NCI-H1417 (cell line): ENCODE measurements at regions not wholly inside any gene's neighbourhood (a gene's known extent, or its start where the extent isn't known, plus 50 kb on each side); places are given as distances from the start of the nearest gene placed in this dataset.
"Not testable (repeated sequence)": the region's sequence is repeated elsewhere in the genome, so short reads cannot be mapped to it uniquely, and the experiment has no call there.

Experiments
- DNase-seq, 3 experiments: peaks; one replicate each; lab custom pipeline; 2025; lab: John Stamatoyannopoulos, UW

GRCh38 chr15:38614621-38615020 lies 50.0 kb upstream of the RASGRP1 start:
- no peak for DNase-seq

- DNase-seq: no peak
Measured at GRCh38 chr15:38617831-38618230, 53.2 kb upstream of the RASGRP1 start.

GRCh38 chr15:38618242-38618955 lies 53.8 kb upstream of the RASGRP1 start:
- DNase-seq: no peak

DNA sequence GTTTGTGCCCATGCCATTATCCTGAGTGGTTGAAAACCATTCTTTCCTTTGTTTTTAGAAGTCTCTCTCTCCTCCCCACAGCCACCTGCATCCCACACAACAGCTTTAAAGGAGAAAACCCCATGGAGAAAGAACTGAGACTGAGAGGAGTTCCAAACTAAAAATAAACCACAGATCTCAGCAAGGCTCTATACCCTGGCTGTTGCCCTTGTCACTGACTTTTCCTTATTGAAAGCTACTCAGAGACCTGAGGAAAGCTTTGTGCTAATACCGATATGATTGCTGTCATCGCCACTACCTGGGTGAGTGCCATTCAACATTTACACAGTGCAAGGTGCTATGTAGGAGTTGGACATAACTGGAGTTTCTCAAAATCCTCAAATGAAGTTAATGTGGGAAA lies 55.5 kb upstream of the RASGRP1 start:
- DNase-seq: no peak

GRCh38 chr15:38620851-38621594 lies 56.4 kb upstream of the RASGRP1 start:
- no peak for DNase-seq

DNA sequence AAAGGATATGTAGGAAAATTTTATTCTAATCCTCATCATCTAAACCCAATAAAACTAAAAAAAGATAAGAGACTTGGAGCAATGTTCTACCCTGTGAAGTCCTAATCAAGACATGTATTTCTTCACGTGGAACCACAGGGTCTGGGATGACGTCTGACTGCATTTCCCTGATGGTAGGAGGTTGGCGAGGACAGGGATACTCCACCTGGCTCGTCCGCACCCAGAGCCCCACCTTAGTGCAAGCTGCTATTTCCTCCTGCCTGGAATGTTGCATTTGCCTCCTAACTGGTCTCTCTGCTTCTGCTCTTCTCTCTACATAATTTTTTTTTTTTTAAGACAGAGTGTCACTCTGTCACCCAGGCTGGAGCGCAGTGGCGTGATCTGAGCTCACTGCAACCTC lies 57.7 kb upstream of the RASGRP1 start:
- DNase-seq: no peak

DNA sequence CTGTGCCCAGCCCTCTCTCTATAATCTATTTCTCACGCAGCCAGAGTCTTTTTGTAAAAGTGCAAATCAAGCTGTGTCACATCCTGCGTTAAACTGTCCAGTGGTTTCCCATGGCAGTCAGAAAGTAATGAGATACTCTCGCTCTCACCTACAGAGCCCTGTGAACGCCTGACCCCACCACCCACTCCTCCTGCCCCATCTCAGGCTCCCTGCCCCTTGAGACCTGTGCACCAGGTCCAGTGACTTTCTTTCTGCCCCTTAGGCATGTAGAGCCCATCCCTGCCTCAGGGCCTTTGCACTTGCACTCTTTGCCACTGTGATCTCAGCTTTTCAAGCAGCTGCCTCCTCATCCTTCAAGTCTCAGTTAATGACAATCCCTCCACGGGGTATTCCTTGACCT lies 58.3 kb upstream of the RASGRP1 start:
- DNase-seq: no peak

- DNase-seq: no peak
Measured at GRCh38 chr15:38623744-38624143, 59.1 kb upstream of the RASGRP1 start.

- DNase-seq: no peak
Measured at GRCh38 chr15:38624244-38625205, 59.9 kb upstream of the RASGRP1 start.

DNA sequence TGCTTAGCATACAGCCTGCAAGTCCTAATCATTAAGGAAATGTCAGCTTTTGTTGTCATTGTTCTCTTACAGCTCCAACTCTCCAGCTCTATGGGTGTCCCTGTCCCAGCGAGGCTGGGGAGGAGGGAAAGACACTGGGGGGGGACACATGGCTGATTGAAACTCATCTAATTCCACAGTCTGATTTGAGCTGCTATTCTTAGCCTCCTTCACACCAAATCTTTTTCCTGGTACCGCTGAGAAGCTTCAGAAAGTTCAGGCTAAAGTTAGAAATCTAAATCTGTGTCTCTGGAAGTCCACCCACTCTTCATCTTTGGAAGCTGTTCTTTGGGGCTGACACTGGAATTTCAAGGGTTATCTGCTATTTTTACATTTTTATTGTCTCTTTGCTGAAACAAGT lies 61.3 kb upstream of the RASGRP1 start:
- no peak for DNase-seq

GRCh38 chr15:38626443-38627050 lies 61.9 kb upstream of the RASGRP1 start:
- no peak for DNase-seq

- DNase-seq: no peak
Measured at GRCh38 chr15:38627689-38628277, 63.2 kb upstream of the RASGRP1 start.

GRCh38 chr15:38631119-38632075 lies 66.8 kb upstream of the RASGRP1 start:
- DNase-seq: no peak

DNA sequence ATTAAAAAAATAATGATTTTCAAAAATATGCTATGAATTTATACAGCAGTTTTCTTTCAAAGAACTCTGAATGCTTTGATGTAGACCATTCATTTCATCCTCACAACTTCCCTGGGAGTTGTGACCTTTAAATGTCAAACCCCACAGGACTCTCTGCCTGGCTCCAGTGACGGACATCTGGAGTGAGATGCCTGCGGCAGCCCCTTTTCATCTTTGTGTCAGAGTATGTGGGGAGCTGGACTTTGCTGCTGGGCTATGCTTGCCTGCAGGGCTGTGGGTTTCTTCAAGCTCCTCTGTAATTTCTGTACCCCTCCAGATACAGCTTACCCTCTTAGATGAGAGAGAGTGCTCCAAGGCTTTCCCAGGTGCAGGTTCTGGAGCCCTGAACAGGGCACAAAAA lies 70.6 kb upstream of the RASGRP1 start:
- no peak for DNase-seq

DNA sequence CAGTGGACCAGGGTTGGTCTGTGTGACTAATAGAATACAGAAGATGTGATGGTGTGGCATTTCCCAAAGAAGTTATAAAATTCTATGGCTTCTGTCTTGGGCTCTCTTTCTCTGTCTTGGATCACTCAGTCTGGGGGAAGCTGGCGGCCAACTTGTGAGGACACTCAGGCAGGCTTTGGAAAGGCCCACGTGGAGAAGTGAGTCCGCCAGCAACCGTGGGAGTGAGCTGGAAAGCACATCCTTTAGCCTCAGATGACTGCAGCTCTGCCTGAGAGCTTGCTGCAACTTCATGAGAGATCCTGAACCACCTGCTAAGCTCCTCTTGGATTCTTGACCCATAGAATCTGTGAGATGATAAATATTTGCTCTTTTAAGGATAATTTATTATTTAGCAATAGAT lies 72.0 kb upstream of the RASGRP1 start:
- no peak for DNase-seq

- DNase-seq: no peak
Measured at GRCh38 chr15:38638126-38638525, 73.5 kb upstream of the RASGRP1 start.

GRCh38 chr15:38638811-38639210 lies 74.2 kb upstream of the RASGRP1 start:
- DNase-seq: no peak

- DNase-seq: no peak
Measured at GRCh38 chr15:38642689-38643270, 78.2 kb upstream of the RASGRP1 start.

- not testable (repeated sequence) for DNase-seq
Measured at GRCh38 chr15:38644353-38644752, 79.7 kb upstream of the RASGRP1 start.

DNA sequence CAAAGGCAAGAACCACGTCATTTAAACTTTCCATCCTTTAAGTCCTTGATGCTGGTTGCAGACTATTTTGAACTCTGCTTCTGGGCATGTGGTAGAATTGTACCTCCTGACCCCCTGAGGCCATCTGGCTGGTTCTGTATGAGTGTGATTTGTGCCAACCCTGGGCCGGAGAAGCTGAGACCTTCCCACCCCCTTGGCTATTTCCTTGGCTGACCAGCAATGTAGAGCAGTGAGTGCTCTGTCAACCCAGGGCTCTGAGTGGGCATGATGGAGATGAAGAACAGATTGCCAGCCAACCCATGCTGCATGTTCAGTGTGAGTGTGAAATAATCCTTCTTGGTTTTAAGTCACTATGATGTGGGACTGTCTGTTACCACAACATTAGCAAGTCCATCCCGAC lies 82.1 kb upstream of the RASGRP1 start:
- DNase-seq: no peak
